Stimulated activated CD4-positive, alpha-beta T cell treated with anti-CD3 and anti-CD28 coated beads, Interleukin-2, amount 100 ng/mL, for 48 hours (primary cell): ENCODE measurements at regions not wholly inside any gene's neighbourhood (a gene's known extent, or its start where the extent isn't known, plus 50 kb on each side); places are given as distances from the start of the nearest gene placed in this dataset.

Experiments
- DNase-seq, 2 donors: peaks; one replicate each; pipeline ENCODE4 v3.0.0-alpha.2; 2020

- DNase-seq: no peak
Measured at GRCh38 chr10:88086187-88086960, 222.9 kb downstream of the PTEN start.

- DNase-seq: no peak
Measured at GRCh38 chr10:88088441-88089340, 225.3 kb downstream of the PTEN start.

GRCh38 chr10:88089498-88089897, 226.1 kb downstream of the PTEN start:
- no peak for DNase-seq

- DNase-seq: no peak
Measured at GRCh38 chr10:88090568-88091214, 227.3 kb downstream of the PTEN start.

- peak; percentile 53 to 54 for DNase-seq
Measured at GRCh38 chr10:88091490-88092061, 228.2 kb downstream of the PTEN start.

- DNase-seq: no peak
Measured at GRCh38 chr10:88092265-88092664, 228.8 kb downstream of the PTEN start.

GRCh38 chr10:88092973-88093372, 229.5 kb downstream of the PTEN start:
- no peak for DNase-seq

GRCh38 chr10:88094795-88095194, 231.4 kb downstream of the PTEN start:
- no peak for DNase-seq

- no peak for DNase-seq
Measured at GRCh38 chr10:88095223-88095721, 231.8 kb downstream of the PTEN start.

- DNase-seq: no peak
Measured at GRCh38 chr10:88095778-88096431, 232.5 kb downstream of the PTEN start.

GRCh38 chr10:88097092-88097516, 233.7 kb downstream of the PTEN start:
- no peak for DNase-seq

- DNase-seq: no peak
Measured at GRCh38 chr10:88097536-88097935, 234.1 kb downstream of the PTEN start.

- no peak for DNase-seq
Measured at GRCh38 chr10:88100281-88100680, 236.9 kb downstream of the PTEN start.

GRCh38 chr10:88101666-88102065, 238.2 kb downstream of the PTEN start:
- DNase-seq: no peak

- no peak for DNase-seq
Measured at GRCh38 chr10:88103576-88103975, 240.2 kb downstream of the PTEN start.

GRCh38 chr10:88104223-88104622, 240.8 kb downstream of the PTEN start:
- DNase-seq: no peak

- DNase-seq: no peak
Measured at GRCh38 chr10:88106366-88106765, 242.9 kb downstream of the PTEN start.

- no peak for DNase-seq
Measured at GRCh38 chr10:88107296-88108097, 244.1 kb downstream of the PTEN start.

- no peak for DNase-seq
Measured at GRCh38 chr10:88108115-88108610, 244.7 kb downstream of the PTEN start.

GRCh38 chr10:88110355-88110754, 246.9 kb downstream of the PTEN start:
- DNase-seq: no peak

GRCh38 chr10:88110822-88111221, 247.4 kb downstream of the PTEN start:
- no peak for DNase-seq
